Endothelial cell of umbilical vein (primary cell): ENCODE measurements at regions not wholly inside any gene's neighbourhood (a gene's known extent, or its start where the extent isn't known, plus 50 kb on each side); places are given as distances from the start of the nearest gene placed in this dataset.

ENCODE experiments used
- BruUV-seq: library from RNA; stranded (reverse); fragments of 400-500 nt; replicated peaks from 2 replicates; lab custom pipeline; 2021; lab: Mats Ljungman, UMichigan
- CTCF ChIA-PET: fragments of 300-600, 350-600 bp; sonication (Branson Sonifier 250); formaldehyde crosslinking; loops from one replicate; lab custom pipeline; 2021; ENCODE audit warnings: antibody characterized with exemption, inconsistent platforms; lab: Charles Lee
- POLR2A ChIA-PET: fragments of 300-600, 350-600 bp; sonication (Branson Sonifier 250); formaldehyde crosslinking; loops from one replicate; lab custom pipeline; 2021; ENCODE audit warnings: antibody characterized with exemption, inconsistent platforms; lab: Charles Lee
- DNase-seq: peaks from one replicate; pipeline ENCODE4 v3.0.0-alpha.2; 2011; ENCODE audit warnings: low read depth, low spot score
- FAIRE-seq: peaks from 2 replicates; lab custom pipeline; 2011; peaks lifted over from hg19 to GRCh38; lab: Jason Lieb, UNC
- H2AFZ ChIP-seq: 2 replicates; pipeline ENCODE4 v1.6.0; 2012; ENCODE audit warnings: low read depth, low read length, control low read depth, inconsistent platforms
- H3K27ac ChIP-seq: 2 replicates; pipeline ENCODE4 v1.5.1; 2011; ENCODE audit warnings: low read depth, mild to moderate bottlenecking, control low read depth, low read length, moderate library complexity; ENCODE audit not compliant: insufficient read depth
- H3K27me3 ChIP-seq, 2 experiments: 2 replicates each; pipeline versions ENCODE4 v1.6.0 to v1.6.1; 2011; ENCODE audit warnings: low read length in 2 of 2, mixed read lengths in 1 of 2; ENCODE audit not compliant: control insufficient read depth in 2 of 2, insufficient read depth in 2 of 2
- H3K36me3 ChIP-seq, 2 experiments: 2 replicates in 1 of 2; 3 replicates in 1 of 2; pipeline ENCODE4 v1.5.1; 2011; ENCODE audit warnings: low read length in 2 of 2, mild to moderate bottlenecking in 1 of 2, moderate library complexity in 1 of 2; ENCODE audit not compliant: control insufficient read depth in 2 of 2, insufficient read depth in 2 of 2; ENCODE audit errors: extremely low read depth in 1 of 2
- H3K4me1 ChIP-seq: 3 replicates; pipeline ENCODE4 v1.5.1; 2011; ENCODE audit warnings: mild to moderate bottlenecking, low read length; ENCODE audit not compliant: control insufficient read depth, insufficient read depth; ENCODE audit errors: extremely low read depth
- H3K4me2 ChIP-seq: 2 replicates; pipeline ENCODE4 v1.6.1; 2011; ENCODE audit warnings: low read length, control low read depth, mixed read lengths; ENCODE audit not compliant: insufficient read depth
- H3K4me3 ChIP-seq, 3 experiments: fragments of 200-600 bp in 1 of 3; sonication (generic), shearing (Covaris generic) in 1 of 3; replicated peaks in 1 of 3; 2 replicates each; pipeline ENCODE4 v1.5.1; 2011 to 2016; ENCODE audit warnings: control low read depth in 3 of 3, low read length in 3 of 3, mild to moderate bottlenecking in 2 of 3, inconsistent platforms in 1 of 3, low read depth in 1 of 3, moderate library complexity in 1 of 3; ENCODE audit not compliant: insufficient read depth in 1 of 3
- H3K79me2 ChIP-seq: 2 replicates; pipeline ENCODE4 v1.6.0; 2012; ENCODE audit warnings: low read length, inconsistent platforms; ENCODE audit not compliant: control insufficient read depth, insufficient read depth
- H3K9ac ChIP-seq: replicated peaks from 2 replicates; pipeline ENCODE3; 2011; ENCODE audit warnings: low read length, control low read depth; ENCODE audit not compliant: insufficient read depth; ENCODE audit errors: extremely low read depth
- H3K9me1 ChIP-seq: replicated peaks from 3 replicates; pipeline ENCODE4 v1.6.0; 2011; ENCODE audit warnings: mild to moderate bottlenecking, low read length; ENCODE audit not compliant: control insufficient read depth, insufficient read depth; ENCODE audit errors: extremely low read depth
- H3K9me3 ChIP-seq: replicated peaks from 2 replicates; pipeline ENCODE4 v1.5.1; 2012; ENCODE audit warnings: low read length, inconsistent platforms; ENCODE audit not compliant: control insufficient read depth, insufficient read depth
- H4K20me1 ChIP-seq: replicated peaks from 2 replicates; pipeline ENCODE3; 2011; ENCODE audit warnings: mild to moderate bottlenecking, low read length; ENCODE audit not compliant: control insufficient read depth, insufficient read depth; ENCODE audit errors: extremely low read depth
- CTCF ChIP-seq, 2 donors: IDR thresholded peaks; 1 replicate in 1 of 2; 2 replicates in 1 of 2; pipeline ENCODE4 v1.5.1; 2011; ENCODE audit warnings: low read length in 2 of 2, mild to moderate bottlenecking in 2 of 2, moderate library complexity in 2 of 2, control low read depth in 1 of 2, inconsistent platforms in 1 of 2, low read depth in 1 of 2; ENCODE audit not compliant: insufficient read depth in 1 of 2; ENCODE audit errors: extremely low read depth in 1 of 2
- EZH2 ChIP-seq: IDR thresholded peaks from 2 replicates; pipeline ENCODE4 v1.6.1; 2012; ENCODE audit warnings: borderline replicate concordance, low read depth, mild to moderate bottlenecking, moderate library complexity, low read length, inconsistent platforms; ENCODE audit not compliant: severe bottlenecking
- FOS ChIP-seq: IDR thresholded peaks from 2 replicates; pipeline ENCODE4 v1.6.1; 2011; ENCODE audit warnings: mild to moderate bottlenecking, low read length, moderate library complexity, borderline replicate concordance; ENCODE audit not compliant: insufficient read depth
- GATA2 ChIP-seq: IDR thresholded peaks from 2 replicates; pipeline ENCODE4 v1.7.0; 2011; ENCODE audit warnings: low read depth, mild to moderate bottlenecking, moderate library complexity, mixed read lengths, low read length; ENCODE audit not compliant: insufficient read length, insufficient read depth
- JUN ChIP-seq: IDR thresholded peaks from 2 replicates; pipeline ENCODE4 v1.6.1; 2011; ENCODE audit warnings: borderline replicate concordance, low read depth; ENCODE audit not compliant: insufficient read length, insufficient read depth
- MAX ChIP-seq: IDR thresholded peaks from 2 replicates; pipeline ENCODE4 v1.6.1; 2011; ENCODE audit not compliant: insufficient read depth, insufficient read length
- MYC ChIP-seq: IDR thresholded peaks from one replicate; pipeline ENCODE4 v1.6.1; 2011; ENCODE audit warnings: mild to moderate bottlenecking, low read depth, low read length
- POLR2A ChIP-seq: IDR thresholded peaks from 2 replicates; pipeline ENCODE4 v1.6.1; 2012; ENCODE audit warnings: low read depth, mild to moderate bottlenecking, control low read depth, low read length
- POLR2AphosphoS5 ChIP-seq: IDR thresholded peaks from 2 replicates; pipeline ENCODE4 v1.6.1; 2012; ENCODE audit warnings: low read depth, mild to moderate bottlenecking, control low read depth, low read length, moderate library complexity; ENCODE audit not compliant: insufficient read depth
- dilution Hi-C: fragments of 300-500 bp; cut with MboI; formaldehyde crosslinking; loops from one replicate; pipeline ENCODE4 v1.15.0; 2019; ENCODE audit warnings: low sequenced_read_pairs; ENCODE audit not compliant: extremely low pct_ligation_motif_present
- intact Hi-C: fragments of 100-400 bp; cut with micrococcal nuclease; formaldehyde crosslinking; loops from one replicate; pipeline ENCODE4 v1.10.0; 2022

DNA sequence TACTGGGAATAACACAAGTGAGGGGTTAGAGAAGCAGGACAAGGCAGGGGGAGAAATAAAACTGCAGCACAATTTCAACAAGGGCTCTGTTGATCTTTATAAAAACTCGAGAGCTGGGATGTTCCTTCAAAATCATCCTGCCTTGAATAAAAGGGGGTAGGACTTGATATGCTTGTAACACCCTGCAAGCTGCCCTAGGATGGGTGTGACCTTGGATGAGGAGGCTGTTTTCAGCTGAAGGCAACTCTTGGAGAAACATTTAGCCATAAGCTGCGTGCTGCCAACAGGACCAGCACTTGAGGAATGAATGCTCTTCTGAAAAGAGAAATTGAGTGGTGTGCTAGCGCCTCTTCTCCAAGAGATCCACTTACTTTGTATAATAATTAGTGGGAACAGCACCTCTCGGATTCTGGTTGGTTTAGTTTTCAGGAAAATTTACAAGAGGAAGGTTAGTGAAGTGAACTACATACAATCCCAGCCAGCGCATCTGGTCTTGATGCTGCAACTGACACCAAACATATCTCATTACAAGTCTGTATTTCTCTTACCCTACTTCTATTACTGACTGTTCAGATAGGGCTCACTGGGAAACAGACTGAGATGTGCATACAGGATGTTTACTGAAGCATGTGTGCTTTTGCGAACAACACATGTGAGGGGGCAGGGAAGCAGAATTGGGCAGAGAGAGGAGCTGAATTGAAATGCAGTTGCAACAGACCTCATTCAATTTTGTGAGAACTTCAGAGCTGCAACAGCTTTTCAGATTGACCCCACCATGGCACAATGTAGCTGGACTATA, 643.0 kb upstream of the GOLIM4 start:
- no peaks in the 10 kb centered on the region for H3K4me1 ChIP-seq
- no peaks in the 10 kb centered on the region for H4K20me1 ChIP-seq
- no TSS peak for BruUV-seq
- DNase-seq (no peak), FAIRE-seq (no peak)
- ChIA-PET CTCF (interaction anchor here (1.0 to 1.1 kb wide), 2 partner anchors 9 to 10 kb away, joined by 3 read pairs; no protein-coding TSS in a partner anchor), POLR2A (no interaction called here)
- no peak overlapping the region for H3K4me2 ChIP-seq
- dilution Hi-C loops = no loop called here
- TF ChIP-seq CTCF (IDR thresholded peaks at IDR 0.05; ENCODE audit: extremely low read depth in 1 of 2, insufficient read depth in 1 of 2, low read depth in 1 of 2, low read length in 2 of 2) (no peak), EZH2 (no peak), JUN (no peak), POLR2AphosphoS5 (no peak), MAX (no peak), POLR2A (no peak), MYC (no peak), FOS (no peak), GATA2 (no peak)
- H3K9me3 ChIP-seq = no peaks in the 10 kb centered on the region
- no peak overlapping the region for H2AFZ ChIP-seq
- H3K27ac ChIP-seq = no peak overlapping the region
- intact Hi-C loops = no loop called here
- no peak overlapping the region for H3K4me3 ChIP-seq
- no peaks in the 10 kb centered on the region for H3K9me1 ChIP-seq
- no peak overlapping the region for H3K9ac ChIP-seq
- no peaks in the 10 kb centered on the region for H3K36me3 ChIP-seq
- H3K79me2 ChIP-seq = no peaks in the 10 kb centered on the region
- H3K27me3 ChIP-seq = peaks cover 0 to 9% of the 10 kb centered on the region in 2 experiments
